ENCODE measurements at regions not wholly inside any gene's neighbourhood (a gene's known extent, or its start where the extent isn't known, plus 50 kb on each side); places are given as distances from the start of the nearest gene placed in this dataset.

DNA sequence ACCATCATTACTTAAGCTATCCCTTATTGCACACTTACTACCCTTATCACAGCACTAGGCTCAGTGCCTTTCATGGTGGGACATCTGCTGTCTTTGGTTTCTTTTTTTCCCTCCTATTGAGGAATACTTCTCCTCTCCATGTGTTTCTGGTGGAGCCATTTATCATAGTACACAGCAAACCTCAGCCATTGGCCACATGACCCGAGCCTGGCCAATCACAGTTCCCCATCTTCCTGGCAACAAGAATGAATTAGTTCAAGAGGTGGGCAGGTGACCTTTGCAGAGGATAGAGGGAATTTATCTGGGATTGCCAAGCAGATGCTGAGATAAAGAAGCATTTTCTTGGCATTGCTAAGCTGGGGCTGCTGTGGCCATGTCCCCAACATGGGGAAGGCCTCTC lies 101.1 kb upstream of the ZNF618 start:
- in situ Hi-C loops (cut with MboI; ENCODE audit: low sequenced_read_pairs) = no loop called here

DNA sequence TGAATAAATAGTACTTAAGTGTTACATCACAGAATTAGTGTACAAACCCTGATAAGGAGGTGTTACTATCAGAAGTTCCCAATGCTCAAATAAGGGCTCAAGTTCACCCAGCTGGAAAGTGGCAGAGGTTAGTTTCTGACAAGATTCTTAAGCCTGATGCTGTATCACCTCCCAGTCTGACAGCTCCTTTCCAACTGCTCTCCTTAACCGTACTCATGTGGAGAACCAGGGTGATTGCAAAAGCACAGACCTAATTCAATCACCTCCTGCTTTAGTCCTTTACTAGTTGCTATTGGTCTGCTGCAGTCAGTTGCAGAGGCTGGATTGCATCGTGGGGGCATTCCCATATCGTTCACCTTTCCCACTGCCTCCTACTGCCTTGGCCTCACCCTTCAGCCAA lies 100.4 kb upstream of the ZNF618 start:
- in situ Hi-C loops (cut with MboI; ENCODE audit: low sequenced_read_pairs) = no loop called here

GRCh38 chr9:113776194-113776593 lies 99.9 kb upstream of the ZNF618 start:
- in situ Hi-C loops (cut with MboI; ENCODE audit: low sequenced_read_pairs) = no loop called here

DNA sequence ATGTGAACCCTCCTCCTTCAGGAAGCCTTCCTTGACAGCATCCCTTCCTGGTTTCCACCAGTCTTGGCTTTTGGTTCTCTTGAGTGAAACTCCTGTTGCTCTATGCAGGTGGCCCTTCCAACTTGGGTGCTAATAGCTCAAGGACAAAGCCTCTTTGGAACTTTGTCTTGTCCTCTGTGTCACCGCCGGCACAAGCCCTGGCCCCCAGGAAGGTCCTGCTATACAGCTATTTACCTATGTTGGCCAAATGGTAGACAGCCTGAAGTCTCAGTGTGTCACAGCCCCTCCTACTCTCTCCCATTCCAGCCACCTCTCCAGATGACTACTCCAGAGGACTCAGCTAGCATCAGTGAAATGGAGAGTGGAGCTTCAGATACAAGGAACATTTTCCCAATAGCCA lies 94.7 kb upstream of the ZNF618 start:
- in situ Hi-C loops (cut with MboI; ENCODE audit: low sequenced_read_pairs) = no loop called here

GRCh38 chr9:113781896-113782295 lies 94.2 kb upstream of the ZNF618 start:
- in situ Hi-C loops (cut with MboI; ENCODE audit: low sequenced_read_pairs) = no loop called here

- in situ Hi-C loops (cut with MboI; ENCODE audit: low sequenced_read_pairs) = no loop called here
These were observed 92.6 kb upstream of the ZNF618 start for GRCh38 chr9:113783475-113783874.

GRCh38 chr9:113785334-113785733 lies 90.8 kb upstream of the ZNF618 start:
- in situ Hi-C loops (cut with MboI; ENCODE audit: low sequenced_read_pairs) = no loop called here

DNA sequence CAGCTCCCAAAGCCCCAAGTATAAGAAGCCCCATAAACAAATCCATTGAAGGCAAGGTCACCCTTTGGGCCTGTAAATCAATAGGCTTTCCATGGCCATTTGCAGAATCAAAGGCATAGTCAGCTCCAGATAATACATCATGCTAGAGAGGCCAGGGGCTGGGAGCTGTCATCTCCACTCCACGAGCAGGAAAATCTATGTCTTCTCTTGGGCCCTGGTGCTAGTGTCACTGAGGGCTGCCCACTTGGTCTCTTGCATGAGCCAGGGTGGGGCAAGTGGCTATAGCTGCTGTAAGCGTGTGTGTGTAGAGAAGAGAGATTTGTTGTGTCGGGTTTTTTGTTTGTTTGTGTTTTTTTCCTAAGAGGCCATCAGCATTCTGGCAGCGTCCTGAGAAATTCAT lies 90.0 kb upstream of the ZNF618 start:
- in situ Hi-C loops (cut with MboI; ENCODE audit: low sequenced_read_pairs) = no loop called here

DNA sequence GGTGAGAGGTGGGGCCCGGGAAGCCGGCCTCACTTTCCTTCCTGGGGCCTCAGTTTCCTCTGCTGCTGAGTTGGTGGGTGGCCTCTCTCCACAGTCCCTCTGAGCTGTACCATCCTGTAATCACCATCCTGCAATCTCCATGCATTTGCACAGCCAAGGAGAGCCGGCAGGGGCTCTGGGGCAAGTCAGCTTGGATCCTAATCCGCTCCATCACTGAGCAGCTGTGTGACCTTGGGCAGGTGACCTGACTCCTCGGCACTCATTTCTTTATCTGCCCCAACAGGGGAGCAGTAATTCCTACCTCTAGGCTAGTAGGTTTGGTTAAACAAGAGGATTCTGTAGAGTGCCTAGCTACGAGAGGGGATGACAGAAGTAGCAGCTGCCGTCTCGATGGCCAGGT lies 88.2 kb upstream of the ZNF618 start:
- in situ Hi-C loops (cut with MboI; ENCODE audit: low sequenced_read_pairs) = no loop called here

DNA sequence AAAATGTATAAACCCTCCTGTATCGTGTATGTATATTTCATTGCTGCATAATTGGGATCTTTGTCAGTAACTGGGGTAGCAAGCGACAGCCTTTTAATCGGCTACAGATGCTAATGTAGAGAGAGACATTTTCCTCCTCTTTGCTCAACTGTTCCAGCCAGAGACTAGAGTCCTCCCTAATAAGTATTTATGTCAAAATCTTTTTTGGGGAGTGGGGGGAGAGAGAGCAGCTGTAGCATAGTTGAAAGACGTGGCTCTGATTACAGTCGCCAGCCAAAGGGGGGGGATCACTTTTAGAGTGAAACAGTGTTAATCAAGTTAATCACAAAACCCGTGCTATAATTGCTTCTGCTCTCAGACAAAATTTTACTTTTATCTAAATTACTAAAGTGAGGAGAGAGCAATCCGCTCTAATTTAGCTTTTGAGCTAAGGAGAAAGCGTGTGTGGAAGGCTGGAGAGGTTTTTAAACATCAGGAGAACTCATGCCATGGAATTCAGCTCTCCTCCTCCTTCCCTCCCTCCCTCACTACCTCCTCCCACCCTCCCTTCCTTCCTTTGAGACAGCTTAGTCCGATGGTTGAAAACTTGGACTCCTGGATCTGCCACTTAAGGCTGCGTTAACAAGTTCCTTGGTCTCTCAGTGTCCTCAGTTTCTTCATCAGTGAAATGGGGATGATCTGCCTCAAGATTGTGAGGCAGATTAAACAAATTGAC lies 87.3 kb upstream of the ZNF618 start:
- in situ Hi-C loops (cut with MboI; ENCODE audit: low sequenced_read_pairs) = no loop called here

DNA sequence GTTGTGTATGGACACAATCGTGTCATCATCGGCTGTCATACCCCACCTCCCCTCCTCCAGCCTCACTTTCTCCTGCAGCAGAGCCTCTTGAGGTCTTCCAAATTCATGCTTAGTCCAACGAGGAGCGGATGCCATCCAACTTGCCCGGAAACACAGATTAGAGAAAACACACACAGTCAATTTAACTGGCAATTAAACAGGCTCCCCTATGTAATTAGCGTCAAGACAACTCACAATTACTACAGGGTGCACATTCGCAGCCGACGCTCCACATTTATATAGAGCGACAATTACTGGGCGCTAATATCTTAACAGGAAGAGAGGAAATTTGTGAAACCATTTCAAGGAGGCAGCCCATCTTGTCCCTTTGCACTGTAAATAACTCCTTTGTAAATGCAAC lies 86.0 kb upstream of the ZNF618 start:
- in situ Hi-C loops (cut with MboI; ENCODE audit: low sequenced_read_pairs) = no loop called here

- in situ Hi-C loops (cut with MboI; ENCODE audit: low sequenced_read_pairs) = no loop called here
These were observed 82.6 kb upstream of the ZNF618 start for GRCh38 chr9:113793558-113793957.

DNA sequence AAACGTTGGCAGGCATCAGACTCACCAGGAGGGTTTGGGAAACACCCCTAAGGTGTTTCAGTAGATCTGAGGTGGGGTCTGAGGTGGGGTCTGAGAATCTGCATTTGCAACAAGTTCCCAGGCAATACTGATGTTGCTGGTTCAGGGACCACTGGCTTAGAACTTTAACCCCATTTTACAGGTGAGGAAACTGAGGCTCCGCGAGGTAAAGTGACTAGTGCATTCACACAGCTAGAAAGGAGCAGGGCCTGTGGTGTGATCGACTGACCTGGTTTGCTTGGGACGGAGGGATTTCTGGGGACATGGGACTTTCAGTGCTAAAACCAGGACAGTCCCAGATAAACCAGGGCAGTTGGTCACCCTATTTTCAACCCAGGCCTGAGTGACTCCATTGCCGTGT lies 81.4 kb upstream of the ZNF618 start:
- in situ Hi-C loops (cut with MboI; ENCODE audit: low sequenced_read_pairs) = no loop called here

DNA sequence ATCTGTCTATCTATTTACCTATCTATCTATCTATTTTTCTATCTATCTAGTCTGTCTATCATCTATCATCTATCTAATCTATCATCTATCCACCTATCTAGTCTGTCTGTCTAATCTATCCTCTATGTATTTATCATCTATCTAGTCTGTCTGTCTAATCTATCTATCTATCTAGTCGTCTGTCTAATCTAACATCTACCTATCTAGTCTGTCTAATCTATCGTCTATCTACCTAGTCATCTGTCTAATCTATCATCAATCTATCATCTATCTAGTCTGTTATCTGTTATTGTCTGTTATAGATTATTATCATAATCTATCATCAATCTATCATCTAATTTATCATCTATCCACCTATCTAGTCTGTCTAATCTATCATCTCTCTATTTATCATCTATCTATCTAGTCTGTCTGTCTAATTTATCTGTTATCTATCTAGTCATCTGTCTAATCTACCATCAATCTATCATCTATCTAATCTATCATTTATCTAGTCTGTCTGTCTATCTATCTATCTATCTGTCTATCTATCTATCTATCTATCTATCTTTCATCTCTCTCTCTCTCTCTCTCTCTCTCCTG lies 80.2 kb upstream of the ZNF618 start:
- in situ Hi-C loops (cut with MboI; ENCODE audit: low sequenced_read_pairs) = no loop called here

DNA sequence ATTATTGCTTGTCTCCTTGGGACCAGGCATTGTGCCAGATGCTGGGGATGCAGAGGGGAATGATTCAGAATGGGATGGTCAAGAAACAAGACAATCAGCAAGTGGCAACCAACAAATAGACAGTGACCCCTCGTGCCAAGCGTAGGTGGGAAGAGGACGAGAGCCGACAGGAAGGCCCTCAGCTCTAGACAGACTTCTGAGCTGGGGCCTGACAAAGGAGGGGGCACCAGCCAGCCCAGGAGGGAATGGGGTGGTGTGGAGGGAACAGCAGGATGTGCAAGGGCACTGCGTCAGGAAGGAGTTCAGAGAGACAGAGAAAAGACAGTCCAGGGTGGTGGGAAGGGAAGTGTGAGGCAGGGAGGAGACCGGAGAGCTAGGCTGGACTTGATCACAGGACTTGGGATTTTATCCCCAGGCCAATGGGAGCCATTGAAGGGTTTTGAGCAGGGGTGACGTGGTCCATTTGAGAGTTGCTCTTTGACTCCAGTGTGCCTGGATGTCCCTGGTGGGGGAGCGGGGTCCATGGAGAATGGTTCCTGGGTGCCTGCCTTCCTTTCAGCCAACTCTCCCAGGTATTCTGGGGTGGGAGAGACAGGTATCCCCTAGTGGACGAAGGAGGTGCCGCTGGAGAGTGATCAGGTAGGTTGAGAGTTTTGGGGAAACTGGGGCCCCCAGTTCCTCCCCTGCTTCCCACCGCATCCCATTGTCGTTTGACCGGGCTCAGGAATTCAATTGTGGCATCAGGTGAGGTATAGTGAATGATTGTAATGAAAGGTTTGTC lies 79.3 kb upstream of the ZNF618 start:
- in situ Hi-C loops (cut with MboI; ENCODE audit: low sequenced_read_pairs) = no loop called here

- in situ Hi-C loops (cut with MboI; ENCODE audit: low sequenced_read_pairs) = no loop called here
These were observed 77.8 kb upstream of the ZNF618 start for GRCh38 chr9:113798062-113799030.

GRCh38 chr9:113800276-113800675 lies 75.8 kb upstream of the ZNF618 start:
- in situ Hi-C loops (cut with MboI; ENCODE audit: low sequenced_read_pairs) = no loop called here

DNA sequence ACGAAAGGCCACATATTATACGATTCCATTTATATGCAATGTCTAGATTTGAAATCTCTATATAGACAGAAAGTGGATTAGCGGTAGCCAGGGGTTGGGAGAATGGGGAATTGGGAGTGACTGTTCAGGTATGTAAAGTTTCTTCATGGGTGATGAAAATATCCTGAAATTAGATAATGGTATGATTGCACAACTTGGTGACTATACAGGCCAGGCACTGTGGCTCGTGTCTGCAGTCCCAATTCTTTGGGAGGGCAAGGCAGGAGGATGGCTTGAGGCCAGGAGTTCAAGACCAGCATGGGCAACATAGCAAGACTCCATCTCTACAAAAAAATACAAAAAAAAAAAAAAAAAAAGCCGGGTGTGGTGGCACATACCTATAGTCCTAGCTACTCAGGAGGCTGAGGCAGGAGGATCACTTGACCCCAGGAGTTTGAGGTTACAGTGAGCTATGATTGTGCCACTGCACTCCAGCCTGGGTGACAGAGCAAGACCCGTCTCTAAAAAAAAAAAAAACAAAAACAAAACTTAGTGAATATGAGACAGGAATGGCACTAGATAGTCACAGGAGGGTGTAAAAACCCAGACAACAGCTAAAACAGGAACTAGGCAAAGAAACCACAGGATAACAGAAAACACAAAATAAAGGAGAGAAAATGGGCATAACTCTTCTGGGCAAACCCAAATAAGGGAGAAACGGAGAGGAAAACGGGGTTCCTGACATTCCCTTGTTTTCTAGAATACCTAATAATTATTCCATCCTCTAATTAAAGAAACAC lies 72.1 kb upstream of the ZNF618 start:
- in situ Hi-C loops (cut with MboI; ENCODE audit: low sequenced_read_pairs) = no loop called here

DNA sequence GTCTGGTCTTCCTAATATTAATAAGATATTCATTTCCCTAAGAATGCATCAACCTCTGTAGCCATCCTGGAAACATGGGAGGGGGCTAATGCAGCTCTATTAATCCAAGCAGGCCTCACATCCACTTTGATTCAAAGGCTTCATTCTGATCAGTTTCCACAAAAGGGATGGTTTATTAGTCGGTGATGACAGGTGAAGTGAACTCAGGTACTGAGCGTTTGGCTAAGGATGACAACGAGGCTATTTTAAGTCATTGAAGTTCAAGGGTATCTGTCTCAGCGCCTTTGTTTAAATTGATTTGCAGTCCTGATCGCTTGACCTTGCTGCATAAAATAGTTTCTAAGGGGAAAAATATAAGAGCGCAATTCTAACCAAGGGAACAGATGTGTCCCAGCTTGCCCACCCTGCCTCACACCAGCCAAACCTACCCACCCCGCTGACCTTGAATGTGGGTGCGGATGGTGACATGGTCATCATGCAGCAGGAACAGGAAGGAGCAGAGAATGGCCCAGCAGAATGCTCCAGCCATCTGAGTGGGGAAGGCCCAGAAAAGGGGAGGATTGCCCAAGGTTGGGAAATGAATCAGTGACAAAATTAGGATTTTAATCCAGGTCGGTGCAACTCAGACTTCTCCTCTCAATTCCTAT lies 70.5 kb upstream of the ZNF618 start:
- in situ Hi-C loops (cut with MboI; ENCODE audit: low sequenced_read_pairs) = no loop called here
